ENCODE measurements at regions not wholly inside any gene's neighbourhood (a gene's known extent, or its start where the extent isn't known, plus 50 kb on each side); places are given as distances from the start of the nearest gene placed in this dataset.

DNA sequence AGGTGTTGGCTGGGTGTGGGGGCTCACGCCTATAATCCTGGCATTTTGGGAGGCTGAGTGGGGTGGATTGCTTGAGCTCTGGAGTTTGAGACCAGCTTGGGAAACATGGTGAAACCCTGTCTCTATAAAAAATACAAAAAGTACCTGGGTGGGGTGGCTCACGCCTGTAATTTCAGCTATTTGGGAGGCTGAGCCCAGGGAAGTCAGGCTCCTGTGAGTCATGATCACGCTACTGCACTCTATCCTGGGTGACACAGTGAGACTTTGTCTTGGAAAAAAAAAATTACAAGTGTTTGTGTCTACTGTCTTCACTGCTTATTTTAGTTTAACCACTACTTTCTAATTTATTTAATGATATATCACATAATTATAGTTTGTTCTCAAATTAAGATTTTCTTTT is 62.7 kb upstream of the DOCK10 start:
- Histone ChIP-seq H3K36me3 (ENCODE audit: control insufficient read depth, insufficient read depth, low read length) (no peaks in the 10 kb centered on the region), H3K4me3 (ENCODE audit: low read length) (no peak overlapping the region), H3K27ac (ENCODE audit: low read depth, low read length) (no peak overlapping the region), H3K9me3 (ENCODE audit: control insufficient read depth, low read length) (no peaks in the 10 kb centered on the region), H3K9ac (ENCODE audit: extremely low read depth, low read length, poor library complexity, severe bottlenecking) (no peak overlapping the region), H3K4me1 (ENCODE audit: control insufficient read depth, insufficient read depth, low read length) (no peaks in the 10 kb centered on the region), H3K27me3 (ENCODE audit: control insufficient read depth, insufficient read depth, low read length, poor library complexity, severe bottlenecking) (no peaks in the 10 kb centered on the region)
- Mint-ChIP-seq H3K4me3 (no peak overlapping the region), H3K9me3 (no peaks in the 10 kb centered on the region), H3K27ac (no peak overlapping the region), H3K4me1 (no peaks in the 10 kb centered on the region), H3K36me3 (ENCODE audit: low read depth) (no peaks in the 10 kb centered on the region), H3K27me3 (ENCODE audit: insufficient read depth) (no peaks in the 10 kb centered on the region)
- WGBS, 2 experiments (ENCODE audit: insufficient coverage in 1 of 2, insufficient read length in 1 of 2) = 95 to 100% methylated on average over 2 to 3 of the region's 3 CpGs
- no peak for DNase-seq
- TF ChIP-seq, protein P1, sequence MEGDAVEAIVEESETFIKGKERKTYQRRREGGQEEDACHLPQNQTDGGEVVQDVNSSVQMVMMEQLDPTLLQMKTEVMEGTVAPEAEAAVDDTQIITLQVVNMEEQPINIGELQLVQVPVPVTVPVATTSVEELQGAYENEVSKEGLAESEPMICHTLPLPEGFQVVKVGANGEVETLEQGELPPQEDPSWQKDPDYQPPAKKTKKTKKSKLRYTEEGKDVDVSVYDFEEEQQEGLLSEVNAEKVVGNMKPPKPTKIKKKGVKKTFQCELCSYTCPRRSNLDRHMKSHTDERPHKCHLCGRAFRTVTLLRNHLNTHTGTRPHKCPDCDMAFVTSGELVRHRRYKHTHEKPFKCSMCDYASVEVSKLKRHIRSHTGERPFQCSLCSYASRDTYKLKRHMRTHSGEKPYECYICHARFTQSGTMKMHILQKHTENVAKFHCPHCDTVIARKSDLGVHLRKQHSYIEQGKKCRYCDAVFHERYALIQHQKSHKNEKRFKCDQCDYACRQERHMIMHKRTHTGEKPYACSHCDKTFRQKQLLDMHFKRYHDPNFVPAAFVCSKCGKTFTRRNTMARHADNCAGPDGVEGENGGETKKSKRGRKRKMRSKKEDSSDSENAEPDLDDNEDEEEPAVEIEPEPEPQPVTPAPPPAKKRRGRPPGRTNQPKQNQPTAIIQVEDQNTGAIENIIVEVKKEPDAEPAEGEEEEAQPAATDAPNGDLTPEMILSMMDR (conservative IDR thresholded peaks at IDR 0.05) = no peak

DNA sequence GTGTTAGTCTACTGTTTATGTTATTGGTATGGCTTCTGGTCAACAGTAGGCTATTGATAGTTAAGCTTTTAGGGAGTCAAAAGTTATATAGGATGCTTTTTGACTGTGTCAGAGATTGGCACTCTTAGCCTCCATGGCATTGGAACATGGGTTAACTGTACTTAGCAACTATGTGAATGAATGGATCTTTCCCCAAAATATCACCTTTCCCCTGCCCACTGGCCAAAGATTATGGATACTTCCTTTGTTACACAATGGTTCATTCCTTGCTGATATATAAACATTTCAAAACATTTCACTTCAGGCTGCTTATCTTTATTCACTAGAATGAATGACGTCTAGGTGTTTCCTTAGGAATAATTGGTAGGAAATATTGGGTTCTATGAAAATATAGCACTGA is 62.1 kb upstream of the DOCK10 start:
- no peaks in the 10 kb centered on the region for H3K4me1 Mint-ChIP-seq
- Histone ChIP-seq H3K27me3 (ENCODE audit: control insufficient read depth, insufficient read depth, low read length, poor library complexity, severe bottlenecking) (no peaks in the 10 kb centered on the region), H3K9me3 (ENCODE audit: control insufficient read depth, low read length) (no peaks in the 10 kb centered on the region), H3K36me3 (ENCODE audit: control insufficient read depth, insufficient read depth, low read length) (no peaks in the 10 kb centered on the region), H3K4me3 (ENCODE audit: low read length) (no peak overlapping the region), H3K27ac (ENCODE audit: low read depth, low read length) (no peak overlapping the region), H3K9ac (ENCODE audit: extremely low read depth, low read length, poor library complexity, severe bottlenecking) (no peak overlapping the region), H3K4me1 (ENCODE audit: control insufficient read depth, insufficient read depth, low read length) (no peaks in the 10 kb centered on the region)
- TF ChIP-seq, protein P1 (conservative IDR thresholded peaks at IDR 0.05) = no peak
- WGBS, 2 experiments (ENCODE audit: insufficient coverage in 1 of 2, insufficient read length in 1 of 2) = 0% methylated on average over 1 of the region's 1 CpG; no CpG with 5 or more reads in 1 of the 2 experiments
- no peak for DNase-seq
- H3K9me3 Mint-ChIP-seq = no peaks in the 10 kb centered on the region
- no peaks in the 10 kb centered on the region for H3K27me3 Mint-ChIP-seq (ENCODE audit: insufficient read depth)
- no peak overlapping the region for H3K4me3 Mint-ChIP-seq
- no peaks in the 10 kb centered on the region for H3K36me3 Mint-ChIP-seq (ENCODE audit: low read depth)
- no peak overlapping the region for H3K27ac Mint-ChIP-seq

DNA sequence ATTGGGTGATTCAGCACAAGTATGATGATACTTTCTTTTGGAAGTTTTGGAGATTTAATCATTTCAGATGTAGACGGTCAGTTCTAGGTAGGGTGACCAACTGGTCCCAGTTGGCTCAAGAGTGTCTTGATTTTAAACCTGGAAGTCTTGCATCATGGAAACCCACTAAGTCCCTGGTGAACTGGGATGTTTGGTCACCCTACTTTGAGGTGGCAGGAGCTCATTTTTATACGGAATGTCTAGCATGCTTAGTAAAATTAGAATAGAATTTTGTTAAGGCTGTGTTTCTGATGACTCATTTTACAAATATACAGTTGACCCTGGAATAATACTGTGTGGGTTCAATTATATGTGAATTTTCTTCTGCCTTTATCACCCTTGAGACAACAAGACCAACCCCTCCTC is 61.5 kb upstream of the DOCK10 start:
- no peaks in the 10 kb centered on the region for H3K4me1 Mint-ChIP-seq
- H3K9me3 Mint-ChIP-seq = no peaks in the 10 kb centered on the region
- H3K27me3 ChIP-seq (ENCODE audit: control insufficient read depth, insufficient read depth, low read length, poor library complexity, severe bottlenecking) = no peaks in the 10 kb centered on the region
- H3K4me3 Mint-ChIP-seq = no peak overlapping the region
- no peak overlapping the region for H3K9ac ChIP-seq (ENCODE audit: extremely low read depth, low read length, poor library complexity, severe bottlenecking)
- 85% methylated on average over 2 of the region's 2 CpGs; no CpG with 5 or more reads in 1 of the 2 experiments for WGBS, 2 experiments (ENCODE audit: insufficient coverage in 1 of 2, insufficient read length in 1 of 2)
- H3K4me3 ChIP-seq (ENCODE audit: low read length) = no peak overlapping the region
- H3K4me1 ChIP-seq (ENCODE audit: control insufficient read depth, insufficient read depth, low read length) = no peaks in the 10 kb centered on the region
- H3K27ac ChIP-seq (ENCODE audit: low read depth, low read length) = no peak overlapping the region
- no peak overlapping the region for H3K27ac Mint-ChIP-seq
- H3K36me3 Mint-ChIP-seq (ENCODE audit: low read depth) = no peaks in the 10 kb centered on the region
- no peaks in the 10 kb centered on the region for H3K9me3 ChIP-seq (ENCODE audit: control insufficient read depth, low read length)
- DNase-seq = no peak
- TF ChIP-seq, protein P1 (conservative IDR thresholded peaks at IDR 0.05) = no peak
- no peaks in the 10 kb centered on the region for H3K27me3 Mint-ChIP-seq (ENCODE audit: insufficient read depth)
- no peaks in the 10 kb centered on the region for H3K36me3 ChIP-seq (ENCODE audit: control insufficient read depth, insufficient read depth, low read length)

Data from endodermal cell (in vitro differentiated cells).